SK-N-SH (cell line): ENCODE measurements at regions not wholly inside any gene's neighbourhood (a gene's known extent, or its start where the extent isn't known, plus 50 kb on each side); places are given as distances from the start of the nearest gene placed in this dataset.

Experiments used
- CTCF ChIA-PET: fragments of 300-600, 350-600 bp; formaldehyde crosslinking; extraction: SDS; loops from one replicate; lab custom pipeline; 2021; lab: Yijun Ruan, JAX
- POLR2A ChIA-PET: fragments of 350-600 bp; sonication (Branson Sonifier 250); formaldehyde crosslinking; extraction: SDS; loops from one replicate; lab custom pipeline; 2020; ENCODE audit warnings: antibody characterized with exemption, inconsistent platforms; lab: Yijun Ruan, JAX
- DNase-seq: peaks from one replicate; pipeline ENCODE4 v3.0.0; 2012
- H2AFZ ChIP-seq: fragments of 200-600 bp; sonication (generic); 2 replicates; pipeline ENCODE4 v1.8.1; 2016; ENCODE audit warnings: antibody characterized with exemption, mild to moderate bottlenecking, low read depth
- H3F3A ChIP-seq: fragments of 200-600 bp; sonication (generic); replicated peaks from 2 replicates; pipeline ENCODE3; 2016; ENCODE audit warnings: antibody characterized with exemption, mild to moderate bottlenecking; ENCODE audit not compliant: insufficient read depth
- H3K27ac ChIP-seq, 2 experiments: fragments of 200-500 bp in 1 of 2; fragments of 200-600 bp in 1 of 2; sonication (Bioruptor generic) in 1 of 2; sonication (generic), shearing (Covaris generic) in 1 of 2; 2 replicates each; pipeline versions ENCODE4 v1.5.1 to v1.6.1; 2014 to 2016; ENCODE audit warnings: low read depth in 2 of 2, inconsistent platforms in 1 of 2, low read length in 1 of 2, mild to moderate bottlenecking in 1 of 2, mixed read lengths in 1 of 2
- H3K27me3 ChIP-seq: fragments of 200-600 bp; sonication (generic), shearing (Covaris generic); 2 replicates; pipeline ENCODE4 v1.6.1; 2016; ENCODE audit warnings: mixed run types; ENCODE audit not compliant: insufficient read depth
- H3K36me3 ChIP-seq, 2 experiments: fragments of 200-500 bp in 1 of 2; fragments of 200-600 bp in 1 of 2; sonication (Bioruptor generic) in 1 of 2; sonication (generic) in 1 of 2; replicated peaks in 1 of 2; 2 replicates each; pipeline versions ENCODE3 to v1.5.1; 2014 to 2016; ENCODE audit warnings: low read length in 1 of 2, mild to moderate bottlenecking in 1 of 2; ENCODE audit not compliant: insufficient read depth in 2 of 2, control insufficient read depth in 1 of 2
- H3K4me1 ChIP-seq, 2 experiments: fragments of 200-500 bp in 1 of 2; fragments of 200-600 bp in 1 of 2; sonication (Bioruptor generic) in 1 of 2; sonication (generic), shearing (Covaris generic) in 1 of 2; 2 replicates each; pipeline versions ENCODE4 v1.5.1 to v1.6.1; 2014 to 2016; ENCODE audit warnings: low read depth in 1 of 2, low read length in 1 of 2, mixed run types in 1 of 2; ENCODE audit not compliant: insufficient read depth in 2 of 2, control insufficient read depth in 1 of 2
- H3K4me2 ChIP-seq: fragments of 200-600 bp; sonication (generic), shearing (Covaris generic); 2 replicates; pipeline ENCODE4 v1.6.1; 2017; ENCODE audit warnings: mixed run types
- H3K4me3 ChIP-seq, 2 experiments: fragments of 200-500 bp in 1 of 2; fragments of 200-600 bp in 1 of 2; sonication (Bioruptor generic) in 1 of 2; sonication (generic), shearing (Covaris generic) in 1 of 2; 2 replicates each; pipeline versions ENCODE4 v1.5.1 to v1.8.1; 2014 to 2016; ENCODE audit warnings: low read depth in 2 of 2, inconsistent platforms in 1 of 2, low read length in 1 of 2, mild to moderate bottlenecking in 1 of 2, mixed read lengths in 1 of 2, moderate library complexity in 1 of 2
- H3K79me2 ChIP-seq: fragments of 200-600 bp; sonication (generic); 2 replicates; pipeline ENCODE4 v1.8.1; 2017; ENCODE audit warnings: mild to moderate bottlenecking; ENCODE audit not compliant: insufficient read depth
- H3K9ac ChIP-seq: fragments of 200-600 bp; sonication (generic); 2 replicates; pipeline ENCODE4 v1.6.1; 2017; ENCODE audit warnings: mixed run types
- H3K9me2 ChIP-seq: fragments of 200-600 bp; sonication (generic); 2 replicates; pipeline ENCODE4 v1.6.1; 2017; ENCODE audit warnings: mixed run types
- H3K9me3 ChIP-seq: fragments of 200-600 bp; sonication (generic); 2 replicates; pipeline ENCODE4 v1.6.1; 2017; ENCODE audit warnings: mixed run types, mild to moderate bottlenecking, moderate library complexity
- H4K20me1 ChIP-seq: fragments of 200-600 bp; sonication (generic); 2 replicates; pipeline ENCODE4 v1.6.1; 2017; ENCODE audit warnings: mild to moderate bottlenecking, mixed run types; ENCODE audit not compliant: insufficient read depth
- EP300 ChIP-seq, 2 experiments: IDR thresholded peaks; 2 replicates each; pipeline versions ENCODE4 v1.4.0 to v1.6.1; 2012; ENCODE audit warnings: borderline replicate concordance in 1 of 2, low read depth in 1 of 2, low read length in 1 of 2
- FOXM1 ChIP-seq: IDR thresholded peaks from 2 replicates; pipeline ENCODE4 v1.4.0; 2012; ENCODE audit warnings: low read depth, mild to moderate bottlenecking
- GATA2 ChIP-seq: sonication (generic); formaldehyde crosslinking; IDR thresholded peaks from 2 replicates; pipeline ENCODE4 v1.5.0; 2020; ENCODE audit warnings: mild to moderate bottlenecking, missing genetic modification reagents
- JUND ChIP-seq: IDR thresholded peaks from 2 replicates; pipeline ENCODE4 v1.4.0; 2012
- NRF1 ChIP-seq: IDR thresholded peaks from 2 replicates; pipeline ENCODE4 v1.6.1; 2012; ENCODE audit warnings: low read depth, mild to moderate bottlenecking, low read length
- POLR2AphosphoS5 ChIP-seq: IDR thresholded peaks from 2 replicates; pipeline ENCODE4 v1.6.1; 2012; ENCODE audit warnings: low read depth, low read length
- RXRA ChIP-seq: IDR thresholded peaks from 2 replicates; pipeline ENCODE4 v1.4.0; 2012; ENCODE audit warnings: low read depth, mild to moderate bottlenecking, borderline replicate concordance
- TCF12 ChIP-seq: IDR thresholded peaks from 2 replicates; pipeline ENCODE4 v1.4.0; 2012
- USF2 ChIP-seq: fragments of 150-350 bp; IDR thresholded peaks from 2 replicates; pipeline ENCODE4 v1.6.1; 2017; ENCODE audit warnings: antibody characterized with exemption, low read length, low read depth, borderline replicate concordance
- ZBTB33 ChIP-seq: IDR thresholded peaks from 2 replicates; pipeline ENCODE4 v1.4.0; 2012; ENCODE audit warnings: low read depth, borderline replicate concordance
- WGBS: methylation state at CpG from one replicate; pipeline ENCODE4 v1.1.6; 2017; ENCODE audit warnings: low lambda C conversion rate; 5-methylcytosine and 5-hydroxymethylcytosine counted together
- TF ChIP-seq, protein P1 (sequence below): fragments of 200-600 bp; sonication (generic); IDR thresholded peaks from 2 replicates; pipeline ENCODE4 v1.6.1; 2017; ENCODE audit warnings: antibody characterized with exemption, mild to moderate bottlenecking, moderate library complexity
- TF ChIP-seq, protein P2 (sequence below): IDR thresholded peaks from 2 replicates; pipeline ENCODE4 v1.4.0; 2012; ENCODE audit warnings: low read depth

GRCh38 chr9:107761307-107761706 is 271.7 kb upstream of the KLF4 start:
- POLR2A ChIA-PET = no interaction called here

GRCh38 chr9:107760469-107761242 is 271.1 kb upstream of the KLF4 start:
- H3K27ac ChIP-seq = no peak overlapping the region
- POLR2A ChIA-PET = no interaction called here
- no peak for TF ChIP-seq NRF1
- TF ChIP-seq JUND = no peak
- TF ChIP-seq, all 33 proteins: peak for 0
- no peak overlapping the region for H2AFZ ChIP-seq
- CTCF ChIA-PET = no interaction called here
- H3K79me2 ChIP-seq = no peaks in the 10 kb centered on the region
- no peak for DNase-seq
- no peaks in the 10 kb centered on the region for H3K9me3 ChIP-seq
- no peaks in the 10 kb centered on the region for H3K27me3 ChIP-seq
- 68% methylated on average over 12 of the region's 12 CpGs for WGBS
- no peak overlapping the region for H3K9ac ChIP-seq
- H3F3A ChIP-seq = peaks cover 3% of the 10 kb centered on the region
- no peaks in the 10 kb centered on the region for H4K20me1 ChIP-seq
- no peak overlapping the region for H3K4me3 ChIP-seq
- no peaks in the 10 kb centered on the region for H3K36me3 ChIP-seq
- H3K9me2 ChIP-seq = no peaks in the 10 kb centered on the region
- H3K4me2 ChIP-seq = no peak overlapping the region
- no peaks in the 10 kb centered on the region; a peak in 1 of 4 replicates for H3K4me1 ChIP-seq

More at GRCh38 chr9:107761307-107761706, 271.7 kb upstream of the KLF4 start:
- no peak for DNase-seq
- H3K9me3 ChIP-seq = no peaks in the 10 kb centered on the region
- no peaks in the 10 kb centered on the region for H3K4me1 ChIP-seq
- no peaks in the 10 kb centered on the region for H3K79me2 ChIP-seq
- H3K4me3 ChIP-seq = no peak overlapping the region
- H3K27ac ChIP-seq = no peak overlapping the region
- no peaks in the 10 kb centered on the region for H3F3A ChIP-seq
- no peak overlapping the region for H3K9ac ChIP-seq
- H3K36me3 ChIP-seq = no peaks in the 10 kb centered on the region
- TF ChIP-seq POLR2AphosphoS5 (no peak), ZBTB33 (no peak), TCF12 (no peak), RXRA (no peak)
- TF ChIP-seq, protein P1, sequence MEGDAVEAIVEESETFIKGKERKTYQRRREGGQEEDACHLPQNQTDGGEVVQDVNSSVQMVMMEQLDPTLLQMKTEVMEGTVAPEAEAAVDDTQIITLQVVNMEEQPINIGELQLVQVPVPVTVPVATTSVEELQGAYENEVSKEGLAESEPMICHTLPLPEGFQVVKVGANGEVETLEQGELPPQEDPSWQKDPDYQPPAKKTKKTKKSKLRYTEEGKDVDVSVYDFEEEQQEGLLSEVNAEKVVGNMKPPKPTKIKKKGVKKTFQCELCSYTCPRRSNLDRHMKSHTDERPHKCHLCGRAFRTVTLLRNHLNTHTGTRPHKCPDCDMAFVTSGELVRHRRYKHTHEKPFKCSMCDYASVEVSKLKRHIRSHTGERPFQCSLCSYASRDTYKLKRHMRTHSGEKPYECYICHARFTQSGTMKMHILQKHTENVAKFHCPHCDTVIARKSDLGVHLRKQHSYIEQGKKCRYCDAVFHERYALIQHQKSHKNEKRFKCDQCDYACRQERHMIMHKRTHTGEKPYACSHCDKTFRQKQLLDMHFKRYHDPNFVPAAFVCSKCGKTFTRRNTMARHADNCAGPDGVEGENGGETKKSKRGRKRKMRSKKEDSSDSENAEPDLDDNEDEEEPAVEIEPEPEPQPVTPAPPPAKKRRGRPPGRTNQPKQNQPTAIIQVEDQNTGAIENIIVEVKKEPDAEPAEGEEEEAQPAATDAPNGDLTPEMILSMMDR = no peak
- H2AFZ ChIP-seq = no peak overlapping the region
- no peaks in the 10 kb centered on the region for H3K9me2 ChIP-seq
- no peaks in the 10 kb centered on the region for H3K27me3 ChIP-seq
- no peak overlapping the region for H3K4me2 ChIP-seq
- 55% methylated on average over 2 of the region's 2 CpGs for WGBS
- H4K20me1 ChIP-seq = no peaks in the 10 kb centered on the region
- CTCF ChIA-PET = no interaction called here

DNA sequence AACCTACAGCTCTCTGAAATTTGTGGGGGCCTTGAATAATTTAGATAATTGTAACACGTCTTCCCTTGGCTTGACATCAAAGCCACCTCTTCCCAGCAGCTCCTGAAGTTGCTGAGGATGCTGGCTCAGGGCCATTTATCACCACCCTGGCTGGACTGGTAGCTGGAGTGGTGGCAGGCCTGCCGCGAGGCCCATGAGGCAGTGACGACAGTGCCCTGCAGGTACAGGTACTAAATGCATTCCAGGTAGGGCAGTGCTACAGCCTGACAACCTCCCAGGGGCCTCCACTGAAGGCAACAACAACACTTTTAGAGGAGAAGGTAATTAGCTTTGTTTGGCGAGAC is 270.2 kb upstream of the KLF4 start:
- Histone ChIP-seq H3F3A (peaks cover 5% of the 10 kb centered on the region), H4K20me1 (no peaks in the 10 kb centered on the region), H3K9me3 (no peaks in the 10 kb centered on the region), H3K4me3 (no peak overlapping the region), H3K4me1 (peaks cover 0 to 6% of the 10 kb centered on the region in 2 experiments; a peak in 2 of 4 replicates), H3K27ac (no peak overlapping the region), H2AFZ (no peak overlapping the region), H3K4me2 (no peak overlapping the region), H3K36me3 (no peaks in the 10 kb centered on the region), H3K9ac (no peak overlapping the region), H3K79me2 (no peaks in the 10 kb centered on the region), H3K27me3 (no peaks in the 10 kb centered on the region), H3K9me2 (no peaks in the 10 kb centered on the region)
- 73% methylated on average over 2 of the region's 5 CpGs for WGBS
- DNase-seq = no peak
- POLR2A ChIA-PET = no interaction called here
- CTCF ChIA-PET = no interaction called here
- TF ChIP-seq ZBTB33 (no peak), FOXM1 (no peak), USF2 (no peak), RXRA (no peak), GATA2 (CRISPR knock-in tag) (no peak), EP300 (IDR thresholded peaks at IDR 0.05; ENCODE audit: borderline replicate concordance in 1 of 2, low read depth in 1 of 2, low read length in 1 of 2) (no peak), JUND (no peak)
- TF ChIP-seq, protein P2, sequence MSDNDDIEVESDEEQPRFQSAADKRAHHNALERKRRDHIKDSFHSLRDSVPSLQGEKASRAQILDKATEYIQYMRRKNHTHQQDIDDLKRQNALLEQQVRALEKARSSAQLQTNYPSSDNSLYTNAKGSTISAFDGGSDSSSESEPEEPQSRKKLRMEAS = no peak
- TF ChIP-seq, all 33 proteins: peak for 0
